ENCODE measurements at regions not wholly inside any gene's neighbourhood (a gene's known extent, or its start where the extent isn't known, plus 50 kb on each side); places are given as distances from the start of the nearest gene placed in this dataset.

- Histone ChIP-seq H3K4ac (replicated peaks; ENCODE audit: insufficient read length, low read depth, low read length) (no peak overlapping the region), H3K4me2 (ENCODE audit: insufficient read depth in 1 of 2, low read depth in 2 of 2, low read length in 2 of 2) (no peak overlapping the region), H3K36me3 (ENCODE audit: control insufficient read depth in 2 of 4, insufficient read depth in 4 of 4, low read length in 3 of 4) (no peaks in the 10 kb centered on the region), H2AFZ (ENCODE audit: low read length) (no peak overlapping the region), H4K5ac (ENCODE audit: insufficient read length, low read depth, low read length) (no peak overlapping the region), H3K23me2 (ENCODE audit: low read depth, low read length) (no peaks in the 10 kb centered on the region), H3K27ac (ENCODE audit: low read depth, low read length) (no peak overlapping the region), H2BK5ac (ENCODE audit: low read depth, low read length) (no peak overlapping the region), H4K8ac (ENCODE audit: extremely low read depth, insufficient read depth, low read length) (no peak overlapping the region), H4K91ac (replicated peaks; ENCODE audit: insufficient read length, low read length) (no peak overlapping the region), H2AK5ac (ENCODE audit: low read depth, low read length) (no peak overlapping the region), H3K14ac (ENCODE audit: insufficient read length) (no peak overlapping the region), H3K4me3 (ENCODE audit: extremely low read depth in 1 of 4, insufficient read depth in 2 of 4, low read depth in 3 of 4, low read length in 4 of 4) (no peak overlapping the region), H4K20me1 (replicated peaks in 1 of 2; ENCODE audit: control insufficient read depth in 1 of 2, insufficient read depth in 2 of 2, low read length in 2 of 2) (no peaks in the 10 kb centered on the region), H3K4me1 (replicated peaks in 1 of 4; ENCODE audit: control insufficient read depth in 3 of 4, insufficient read depth in 4 of 4, low read length in 3 of 4) (no peaks in the 10 kb centered on the region; a peak in 1 of 7 replicates), H3K56ac (replicated peaks; ENCODE audit: insufficient read length, low read depth, low read length) (no peak overlapping the region), H3K18ac (ENCODE audit: extremely low read depth, low read length) (no peak overlapping the region), H3K79me1 (ENCODE audit: low read depth, low read length) (no peaks in the 10 kb centered on the region), H3K9me3 (ENCODE audit: insufficient read depth in 2 of 2, low read depth in 1 of 2, low read length in 1 of 2) (no peaks in the 10 kb centered on the region), H3K79me2 (ENCODE audit: control insufficient read depth in 1 of 2, insufficient read depth in 2 of 2, low read length in 2 of 2) (no peaks in the 10 kb centered on the region), H3K27me3 (replicated peaks in 1 of 4; ENCODE audit: control insufficient read depth in 3 of 4, extremely low read depth in 1 of 4, insufficient read depth in 3 of 4, low read length in 3 of 4) (peaks cover 0 to 2% (median 0%) of the 10 kb centered on the region in 4 experiments; a peak in 1 of 7 replicates), H2BK120ac (replicated peaks; ENCODE audit: low read depth, low read length) (no peak overlapping the region), H3K9ac (replicated peaks in 1 of 4; ENCODE audit: extremely low read depth in 1 of 4, low read depth in 3 of 4, low read length in 3 of 4) (no peak overlapping the region), H2BK12ac (ENCODE audit: low read depth, low read length) (no peak overlapping the region), H2BK15ac (ENCODE audit: low read length) (no peak overlapping the region), H2BK20ac (ENCODE audit: low read length) (no peak overlapping the region), H3K23ac (ENCODE audit: insufficient read length) (no peak overlapping the region)
- DNase-seq (ENCODE audit: low read depth in 1 of 2, low spot score in 2 of 2) (no peak), FAIRE-seq (no peak)
- ChIA-PET POLR2A (ENCODE audit: partially characterized antibody) (no interaction called here), CTCF (ENCODE audit: partially characterized antibody) (interaction anchor here (0.9 kb wide), 1 partner anchor 11 kb away, joined by 3 read pairs; no protein-coding TSS in a partner anchor)
- TF ChIP-seq JUN (IDR thresholded peaks at IDR 0.05; ENCODE audit: low read depth, low read length) (no peak), CHD1 (IDR thresholded peaks at IDR 0.05; ENCODE audit: low read depth, low read length) (no peak), FOSL1 (IDR thresholded peaks at IDR 0.05; ENCODE audit: insufficient read depth, low read depth, low read length) (no peak), ASH2L (IDR thresholded peaks at IDR 0.05; ENCODE audit: low read length) (no peak), GABPA (IDR thresholded peaks at IDR 0.05; ENCODE audit: borderline replicate concordance, insufficient read depth, low read length) (no peak), TCF12 (IDR thresholded peaks at IDR 0.05; ENCODE audit: low read depth, low read length) (no peak), TAF1 (IDR thresholded peaks at IDR 0.05; ENCODE audit: low read depth, low read length) (no peak), SUZ12 (IDR thresholded peaks at IDR 0.05; ENCODE audit: low read length) (no peak), SIN3A (conservative IDR thresholded peaks at IDR 0.05 in 1 of 2, IDR thresholded peaks at IDR 0.05 in 1 of 2; ENCODE audit: low read depth in 1 of 2, low read length in 2 of 2) (no peak), RAD21 (IDR thresholded peaks at IDR 0.05 in 1 of 2, conservative IDR thresholded peaks at IDR 0.05 in 1 of 2; ENCODE audit: low read depth in 2 of 2, low read length in 2 of 2) (no peak)
- 95% methylated on average over 1 of the region's 1 CpG; no CpG with 5 or more reads in 1 of the 2 experiments for WGBS, 2 experiments (ENCODE audit: extremely low coverage in 1 of 2, insufficient coverage in 1 of 2, insufficient read length in 1 of 2, insufficient replicate concordance in 2 of 2, low coverage in 1 of 2, low lambda C conversion rate in 2 of 2, missing lambda C conversion rate in 1 of 2)
Observed at GRCh38 chr14:45467023-45467422, 214.0 kb upstream of the MIS18BP1 start.

Data from H1 (cell line).